H9 (cell line): ENCODE measurements at regions not wholly inside any gene's neighbourhood (a gene's known extent, or its start where the extent isn't known, plus 50 kb on each side); places are given as distances from the start of the nearest gene placed in this dataset.

Source experiments
- DNase-seq: peaks from one replicate; pipeline ENCODE4 v3.0.0-alpha.2; 2017
- H2AFZ ChIP-seq: one replicate; pipeline ENCODE4 v1.6.1; 2013; ENCODE audit warnings: mild to moderate bottlenecking, low read length, control low read depth, moderate library complexity
- H2AK5ac ChIP-seq: 2 replicates; pipeline ENCODE4 v1.6.1; 2013; ENCODE audit warnings: low read length, control low read depth, mixed read lengths; ENCODE audit not compliant: insufficient read length
- H2BK120ac ChIP-seq: one replicate; pipeline ENCODE4 v1.6.1; 2013; ENCODE audit warnings: low read depth, mild to moderate bottlenecking, low read length, control low read depth, inconsistent platforms; ENCODE audit not compliant: poor library complexity, severe bottlenecking
- H2BK12ac ChIP-seq: 2 replicates; pipeline ENCODE4 v1.6.1; 2013; ENCODE audit warnings: low read length, control low read depth, mixed read lengths, low read depth; ENCODE audit not compliant: insufficient read length
- H2BK15ac ChIP-seq: 2 replicates; pipeline ENCODE4 v1.6.1; 2013; ENCODE audit warnings: low read depth, low read length, control low read depth
- H2BK20ac ChIP-seq: one replicate; pipeline ENCODE4 v1.6.1; 2013; ENCODE audit warnings: low read depth, mild to moderate bottlenecking, low read length, control low read depth, inconsistent platforms; ENCODE audit not compliant: poor library complexity, severe bottlenecking
- H2BK5ac ChIP-seq: 2 replicates; pipeline ENCODE4 v1.6.1; 2013; ENCODE audit warnings: low read length, control low read depth, mixed read lengths; ENCODE audit not compliant: insufficient read length
- H3K14ac ChIP-seq: 2 replicates; pipeline ENCODE4 v1.6.1; 2013; ENCODE audit warnings: low read length, control low read depth; ENCODE audit not compliant: insufficient read depth
- H3K18ac ChIP-seq: 2 replicates; pipeline ENCODE4 v1.6.1; 2013; ENCODE audit warnings: low read depth, mild to moderate bottlenecking, mixed read lengths, low read length, control low read depth; ENCODE audit not compliant: insufficient read length
- H3K23ac ChIP-seq: 2 replicates; pipeline ENCODE4 v1.6.1; 2013; ENCODE audit warnings: low read length, control low read depth, mixed read lengths, low read depth; ENCODE audit not compliant: insufficient read length
- H3K23me2 ChIP-seq: 2 replicates; pipeline ENCODE4 v1.6.1; 2013; ENCODE audit warnings: low read depth, mild to moderate bottlenecking, mixed read lengths, low read length, control low read depth; ENCODE audit not compliant: insufficient read length, poor library complexity, severe bottlenecking
- H3K27ac ChIP-seq: 2 replicates; pipeline ENCODE4 v1.5.1; 2013; ENCODE audit warnings: low read length, control low read depth, mixed read lengths, low read depth; ENCODE audit not compliant: insufficient read length
- H3K27me3 ChIP-seq: 2 replicates; pipeline ENCODE4 v1.6.1; 2013; ENCODE audit warnings: low read length, control low read depth, inconsistent platforms; ENCODE audit not compliant: insufficient read depth
- H3K4ac ChIP-seq: 2 replicates; pipeline ENCODE4 v1.6.1; 2013; ENCODE audit warnings: low read depth, mild to moderate bottlenecking, control low read depth, inconsistent platforms, low read length, moderate library complexity
- H3K4me1 ChIP-seq: 2 replicates; pipeline ENCODE4 v1.6.1; 2013; ENCODE audit warnings: low read length, control low read depth, inconsistent platforms; ENCODE audit not compliant: insufficient read depth
- H3K4me2 ChIP-seq: 2 replicates; pipeline ENCODE4 v1.6.1; 2013; ENCODE audit warnings: low read length, control low read depth, mixed read lengths; ENCODE audit not compliant: insufficient read length, insufficient read depth
- H3K56ac ChIP-seq: 2 replicates; pipeline ENCODE4 v1.6.1; 2013; ENCODE audit warnings: low read depth, mild to moderate bottlenecking, mixed read lengths, low read length, control low read depth; ENCODE audit not compliant: insufficient read length
- H3K79me1 ChIP-seq: 2 replicates; pipeline ENCODE4 v1.6.1; 2013; ENCODE audit warnings: low read depth, mild to moderate bottlenecking, moderate library complexity, low read length, control low read depth, inconsistent platforms; ENCODE audit not compliant: insufficient read depth, poor library complexity, severe bottlenecking
- H3K79me2 ChIP-seq: 2 replicates; pipeline ENCODE4 v1.6.1; 2013; ENCODE audit warnings: low read length, control low read depth, inconsistent platforms; ENCODE audit not compliant: insufficient read depth
- H3K9ac ChIP-seq: 2 replicates; pipeline ENCODE4 v1.6.1; 2013; ENCODE audit warnings: low read length, control low read depth, mixed read lengths; ENCODE audit not compliant: insufficient read length; ENCODE audit errors: extremely low read depth
- H3K9me3 ChIP-seq: one replicate; pipeline ENCODE4 v1.6.1; 2013; ENCODE audit warnings: low read depth, low read length, inconsistent platforms; ENCODE audit not compliant: control insufficient read depth
- H3T11ph ChIP-seq: one replicate; pipeline ENCODE4 v1.6.1; 2013; ENCODE audit warnings: mild to moderate bottlenecking, low read length, control low read depth, inconsistent platforms
- H4K20me1 ChIP-seq: one replicate; pipeline ENCODE4 v1.6.1; 2013; ENCODE audit not compliant: control insufficient read depth, insufficient read length, insufficient read depth
- H4K5ac ChIP-seq: 2 replicates; pipeline ENCODE4 v1.6.1; 2013; ENCODE audit warnings: low read depth, mild to moderate bottlenecking, mixed read lengths, low read length, control low read depth; ENCODE audit not compliant: insufficient read length
- H4K8ac ChIP-seq: replicated peaks from 2 replicates; pipeline ENCODE4 v1.6.1; 2013; ENCODE audit warnings: low read length, control low read depth, mixed read lengths, low read depth; ENCODE audit not compliant: insufficient read length
- H4K91ac ChIP-seq: 2 replicates; pipeline ENCODE4 v1.6.1; 2013; ENCODE audit warnings: low read depth, mild to moderate bottlenecking, moderate library complexity, mixed read lengths, low read length, control low read depth; ENCODE audit not compliant: insufficient read length
- H3K27ac Mint-ChIP-seq, 3 experiments: 2 replicates in 2 of 3; 3 replicates in 1 of 3; pipeline ENCODE4 v1.8.0; 2020 to 2021; ENCODE audit warnings: mixed read lengths in 3 of 3, mild to moderate bottlenecking in 1 of 3, moderate library complexity in 1 of 3
- H3K27me3 Mint-ChIP-seq: 2 replicates; pipeline ENCODE4 v1.8.0; 2021; ENCODE audit warnings: low read depth, mild to moderate bottlenecking, moderate library complexity, mixed read lengths
- H3K36me3 Mint-ChIP-seq, 3 experiments: 2 replicates in 2 of 3; 3 replicates in 1 of 3; pipeline ENCODE4 v1.8.0; 2020 to 2021; ENCODE audit warnings: low read depth in 3 of 3, mixed read lengths in 3 of 3; ENCODE audit not compliant: insufficient read depth in 1 of 3
- H3K4me1 Mint-ChIP-seq, 2 experiments: 2 replicates each; pipeline ENCODE4 v1.8.0; 2020; ENCODE audit warnings: mixed read lengths in 2 of 2
- H3K4me3 Mint-ChIP-seq, 2 experiments: 2 replicates in 1 of 2; 3 replicates in 1 of 2; pipeline ENCODE4 v1.8.0; 2020 to 2021; ENCODE audit warnings: mild to moderate bottlenecking in 2 of 2, mixed read lengths in 2 of 2, moderate library complexity in 1 of 2
- H3K9me3 Mint-ChIP-seq, 2 experiments: 2 replicates in 1 of 2; 3 replicates in 1 of 2; pipeline ENCODE4 v1.8.0; 2020; ENCODE audit warnings: mild to moderate bottlenecking in 2 of 2, mixed read lengths in 2 of 2, moderate library complexity in 1 of 2
- WGBS: extraction: QIAGEN DNeasy Blood & Tissue Kit; methylation state at CpG from one replicate; pipeline ENCODE4 v1.1.7; 2013; ENCODE audit warnings: missing lambda C conversion rate, low lambda C conversion rate, mixed read lengths; ENCODE audit not compliant: insufficient read length; ENCODE audit errors: extremely low coverage; 5-methylcytosine and 5-hydroxymethylcytosine counted together
- TF ChIP-seq, protein P1 (sequence below): fragments of 200-600 bp; sonication (generic); conservative IDR thresholded peaks from 3 replicates; pipeline ENCODE4 v1.8.0; 2021; ENCODE audit warnings: antibody characterized with exemption, mild to moderate bottlenecking

DNA sequence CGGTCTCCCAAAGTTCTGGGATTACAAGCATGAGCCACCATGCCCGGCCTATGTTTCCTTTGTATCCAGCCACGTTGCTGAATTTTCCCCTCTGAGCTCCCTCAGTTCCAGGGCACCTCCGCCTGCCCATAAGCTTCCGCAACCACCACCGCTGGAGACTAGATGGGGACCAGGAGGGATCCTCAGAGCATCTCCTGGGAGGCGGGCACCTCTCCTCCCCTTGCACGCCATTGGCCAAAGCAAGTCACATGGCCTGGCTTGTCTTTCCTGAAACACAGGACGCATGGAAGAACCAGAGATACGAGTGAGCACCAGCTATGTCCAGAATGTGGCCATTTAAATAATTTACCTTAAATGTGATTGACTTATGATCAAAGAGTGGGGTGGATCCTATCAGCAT is 388.3 kb downstream of the BRD1 start:
- Histone ChIP-seq H3K14ac (no peak overlapping the region), H3K27me3 (no peaks in the 10 kb centered on the region), H3K18ac (no peak overlapping the region), H2BK5ac (no peak overlapping the region), H2BK120ac (no peak overlapping the region), H3K4me1 (no peaks in the 10 kb centered on the region), H3K4ac (no peak overlapping the region), H2AFZ (no peak overlapping the region), H3K23ac (no peak overlapping the region), H3K9me3 (no peaks in the 10 kb centered on the region), H3K56ac (no peak overlapping the region), H4K5ac (no peak overlapping the region), H3K27ac (no peak overlapping the region), H2BK15ac (no peak overlapping the region), H3K9ac (no peak overlapping the region), H4K91ac (no peak overlapping the region), H2BK20ac (no peak overlapping the region), H4K8ac (no peak overlapping the region), H3K23me2 (no peaks in the 10 kb centered on the region), H3K4me2 (no peak overlapping the region), H3K79me1 (no peaks in the 10 kb centered on the region), H3K79me2 (no peaks in the 10 kb centered on the region), H2AK5ac (no peak overlapping the region), H2BK12ac (no peak overlapping the region), H3T11ph (no peak overlapping the region), H4K20me1 (no peaks in the 10 kb centered on the region)
- peak overlapping the region in 1 of 3 experiments; percentile 51; a peak in 1 of 7 replicates for H3K27ac Mint-ChIP-seq
- DNase-seq: no peak
- peaks cover 0 to 4% (median 0%) of the 10 kb centered on the region in 3 experiments; a peak in 1 of 7 replicates for H3K36me3 Mint-ChIP-seq
- H3K4me1 Mint-ChIP-seq: peaks cover 4 to 7% of the 10 kb centered on the region in 2 experiments
- peaks cover 0 to 4% of the 10 kb centered on the region in 2 experiments; a peak in 2 of 5 replicates for H3K9me3 Mint-ChIP-seq
- TF ChIP-seq, protein P1, sequence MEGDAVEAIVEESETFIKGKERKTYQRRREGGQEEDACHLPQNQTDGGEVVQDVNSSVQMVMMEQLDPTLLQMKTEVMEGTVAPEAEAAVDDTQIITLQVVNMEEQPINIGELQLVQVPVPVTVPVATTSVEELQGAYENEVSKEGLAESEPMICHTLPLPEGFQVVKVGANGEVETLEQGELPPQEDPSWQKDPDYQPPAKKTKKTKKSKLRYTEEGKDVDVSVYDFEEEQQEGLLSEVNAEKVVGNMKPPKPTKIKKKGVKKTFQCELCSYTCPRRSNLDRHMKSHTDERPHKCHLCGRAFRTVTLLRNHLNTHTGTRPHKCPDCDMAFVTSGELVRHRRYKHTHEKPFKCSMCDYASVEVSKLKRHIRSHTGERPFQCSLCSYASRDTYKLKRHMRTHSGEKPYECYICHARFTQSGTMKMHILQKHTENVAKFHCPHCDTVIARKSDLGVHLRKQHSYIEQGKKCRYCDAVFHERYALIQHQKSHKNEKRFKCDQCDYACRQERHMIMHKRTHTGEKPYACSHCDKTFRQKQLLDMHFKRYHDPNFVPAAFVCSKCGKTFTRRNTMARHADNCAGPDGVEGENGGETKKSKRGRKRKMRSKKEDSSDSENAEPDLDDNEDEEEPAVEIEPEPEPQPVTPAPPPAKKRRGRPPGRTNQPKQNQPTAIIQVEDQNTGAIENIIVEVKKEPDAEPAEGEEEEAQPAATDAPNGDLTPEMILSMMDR: no peak
- no CpG with 5 or more reads among the region's 10 CpGs for WGBS
- H3K4me3 Mint-ChIP-seq: no peak overlapping the region
- H3K27me3 Mint-ChIP-seq: peaks cover 9% of the 10 kb centered on the region
